IMR-90 (cell line): ENCODE measurements at regions not wholly inside any gene's neighbourhood (a gene's known extent, or its start where the extent isn't known, plus 50 kb on each side); places are given as distances from the start of the nearest gene placed in this dataset.

Experiments used
- ATAC-seq: fragments of 200-7000 bp; cut with Tn5 transposase; 2 replicates; pipeline ENCODE4 v1.9.1; 2020; ENCODE audit warnings: low read depth, mild to moderate bottlenecking, moderate library complexity
- BruUV-seq: library from RNA; stranded (reverse); fragments of 400-500 nt; replicated peaks from 2 replicates; lab custom pipeline; 2021; lab: Mats Ljungman, UMichigan
- CTCF ChIA-PET: fragments of 300-600 bp; formaldehyde crosslinking; extraction: SDS; loops from one replicate; lab custom pipeline; 2021; ENCODE audit warnings: antibody characterized with exemption; lab: Yijun Ruan, JAX
- POLR2A ChIA-PET: fragments of 300-600 bp; sonication (Branson Sonifier 250); formaldehyde crosslinking; loops from one replicate; lab custom pipeline; 2022; ENCODE audit warnings: antibody characterized with exemption; ENCODE audit not compliant: unreplicated experiment; lab: Charles Lee
- DNase-seq: peaks from one replicate; pipeline ENCODE4 v3.0.0; 2013
- H2AFZ ChIP-seq: replicated peaks from 2 replicates; pipeline ENCODE3; 2013; ENCODE audit warnings: low read length, mild to moderate bottlenecking; ENCODE audit not compliant: poor library complexity
- H2AK5ac ChIP-seq: 2 replicates; pipeline ENCODE4 v1.6.1; 2013; ENCODE audit warnings: low read depth, low read length, inconsistent platforms
- H2AK9ac ChIP-seq: replicated peaks from 2 replicates; pipeline ENCODE3; 2013; ENCODE audit warnings: mild to moderate bottlenecking, low read depth, low read length, moderate library complexity; ENCODE audit not compliant: poor library complexity
- H2BK120ac ChIP-seq: 2 replicates; pipeline ENCODE4 v1.6.1; 2013; ENCODE audit warnings: low read depth, low read length, inconsistent platforms
- H2BK15ac ChIP-seq: 3 replicates; pipeline ENCODE4 v1.6.1; 2013; ENCODE audit warnings: low read depth, low read length, inconsistent platforms
- H2BK20ac ChIP-seq: 2 replicates; pipeline ENCODE4 v1.6.1; 2013; ENCODE audit warnings: low read depth, mild to moderate bottlenecking, inconsistent platforms, low read length, moderate library complexity
- H2BK5ac ChIP-seq: 2 replicates; pipeline ENCODE4 v1.6.1; 2013; ENCODE audit warnings: mild to moderate bottlenecking, low read depth, low read length, inconsistent platforms; ENCODE audit not compliant: poor library complexity, severe bottlenecking
- H3K14ac ChIP-seq: replicated peaks from 2 replicates; pipeline ENCODE4 v1.6.1; 2013; ENCODE audit warnings: low read depth, low read length, inconsistent platforms
- H3K18ac ChIP-seq: 2 replicates; pipeline ENCODE4 v1.6.1; 2013; ENCODE audit warnings: low read depth, low read length, control low read depth
- H3K23ac ChIP-seq: 2 replicates; pipeline ENCODE4 v1.6.1; 2013; ENCODE audit warnings: low read depth, low read length, inconsistent platforms
- H3K27ac ChIP-seq: 2 replicates; pipeline ENCODE4 v1.5.1; 2013; ENCODE audit warnings: mild to moderate bottlenecking, control low read depth, low read length; ENCODE audit not compliant: insufficient read depth
- H3K27me3 ChIP-seq: 2 replicates; pipeline ENCODE4 v1.6.1; 2013; ENCODE audit warnings: low read length; ENCODE audit not compliant: control insufficient read depth, insufficient read depth
- H3K36me3 ChIP-seq: 2 replicates; pipeline ENCODE4 v1.6.1; 2013; ENCODE audit warnings: low read length, mixed read lengths; ENCODE audit not compliant: control insufficient read depth, insufficient read depth
- H3K4ac ChIP-seq: 2 replicates; pipeline ENCODE4 v1.6.1; 2013; ENCODE audit warnings: low read depth, low read length, inconsistent platforms
- H3K4me1 ChIP-seq: 2 replicates; pipeline ENCODE4 v1.6.1; 2013; ENCODE audit warnings: low read length, mixed read lengths; ENCODE audit not compliant: control insufficient read depth, insufficient read depth
- H3K4me2 ChIP-seq: 2 replicates; pipeline ENCODE4 v1.6.1; 2013; ENCODE audit warnings: low read depth, mild to moderate bottlenecking, control low read depth, low read length, moderate library complexity
- H3K4me3 ChIP-seq: 2 replicates; pipeline ENCODE4 v1.5.1; 2013; ENCODE audit warnings: low read depth, mild to moderate bottlenecking, control low read depth, low read length, moderate library complexity; ENCODE audit not compliant: insufficient read depth
- H3K56ac ChIP-seq: 2 replicates; pipeline ENCODE4 v1.6.1; 2013; ENCODE audit warnings: low read length, inconsistent platforms; ENCODE audit not compliant: insufficient read depth; ENCODE audit errors: extremely low read depth
- H3K79me1 ChIP-seq, 2 experiments: 2 replicates each; pipeline ENCODE4 v1.6.1; 2013; ENCODE audit warnings: low read length in 2 of 2, inconsistent platforms in 1 of 2, low read depth in 1 of 2
- H3K9ac ChIP-seq: 2 replicates; pipeline ENCODE4 v1.6.1; 2013; ENCODE audit warnings: low read depth, low read length, control low read depth
- H3K9me1 ChIP-seq: 2 replicates; pipeline ENCODE4 v1.6.1; 2013; ENCODE audit warnings: low read length, inconsistent platforms; ENCODE audit not compliant: insufficient read depth
- H3K9me3 ChIP-seq: 2 replicates; pipeline ENCODE4 v1.6.1; 2013; ENCODE audit warnings: low read length; ENCODE audit not compliant: control insufficient read depth, insufficient read depth
- H4K20me1 ChIP-seq: 2 replicates; pipeline ENCODE4 v1.6.1; 2013; ENCODE audit warnings: low read length, inconsistent platforms; ENCODE audit not compliant: insufficient read depth
- H4K5ac ChIP-seq: 2 replicates; pipeline ENCODE4 v1.6.1; 2013; ENCODE audit warnings: mild to moderate bottlenecking, low read depth, low read length, control low read depth
- H4K8ac ChIP-seq, 2 experiments: 2 replicates each; pipeline ENCODE4 v1.6.1; 2013; ENCODE audit warnings: low read depth in 2 of 2, low read length in 2 of 2, control low read depth in 1 of 2, inconsistent platforms in 1 of 2
- H4K91ac ChIP-seq: 2 replicates; pipeline ENCODE4 v1.6.1; 2013; ENCODE audit warnings: low read depth, low read length, inconsistent platforms; ENCODE audit not compliant: insufficient read depth
- CEBPB ChIP-seq: IDR thresholded peaks from 2 replicates; pipeline ENCODE4 v1.6.1; 2012; ENCODE audit warnings: low read depth, low read length, improper control_type of control experiment
- USF2 ChIP-seq: fragments of 150-350 bp; IDR thresholded peaks from 2 replicates; pipeline ENCODE4 v1.6.1; 2017; ENCODE audit warnings: mild to moderate bottlenecking, antibody characterized with exemption, low read length, low read depth
- WGBS, 2 experiments: methylation state at CpG; one replicate each; pipeline versions ENCODE4 v1.1.5 to v1.1.7; 2013; ENCODE audit warnings: missing lambda C conversion rate in 2 of 2; ENCODE audit not compliant: insufficient read length in 1 of 2; ENCODE audit errors: extremely low coverage in 2 of 2; 5-methylcytosine and 5-hydroxymethylcytosine counted together
- dilution Hi-C: fragments of 300-500 bp; cut with HindIII; formaldehyde crosslinking; loops from one replicate; pipeline ENCODE4 v1.14.3; 2018; ENCODE audit warnings: low sequenced_read_pairs; ENCODE audit not compliant: unreplicated experiment
- in situ Hi-C: fragments of 300-500 bp; cut with MboI; formaldehyde crosslinking; loops from 3 replicates; pipeline ENCODE4 v1.14.3; 2019; ENCODE audit warnings: low sequenced_read_pairs, inconsistent platforms, mixed read lengths
- intact Hi-C: fragments of 100-400 bp; cut with micrococcal nuclease; formaldehyde crosslinking; loops from 2 replicates; pipeline ENCODE4 v1.10.0; 2022

- Histone ChIP-seq H3K4ac (no peak overlapping the region), H3K14ac (no peak overlapping the region), H3K9me3 (no peaks in the 10 kb centered on the region), H4K5ac (no peak overlapping the region), H2AFZ (no peak overlapping the region), H3K18ac (no peak overlapping the region), H2BK15ac (no peak overlapping the region), H3K27ac (no peak overlapping the region), H4K91ac (no peak overlapping the region), H3K56ac (no peak overlapping the region), H2BK5ac (no peak overlapping the region), H2BK20ac (no peak overlapping the region), H3K4me1 (no peaks in the 10 kb centered on the region), H4K8ac (no peak overlapping the region), H2BK120ac (no peak overlapping the region), H2AK9ac (no peak overlapping the region), H3K9me1 (no peaks in the 10 kb centered on the region), H2AK5ac (no peak overlapping the region), H3K9ac (no peak overlapping the region), H3K27me3 (no peaks in the 10 kb centered on the region), H3K4me2 (no peak overlapping the region), H3K36me3 (no peaks in the 10 kb centered on the region), H4K20me1 (no peaks in the 10 kb centered on the region), H3K23ac (no peak overlapping the region), H3K4me3 (no peak overlapping the region), H3K79me1 (no peaks in the 10 kb centered on the region)
- intact Hi-C loops (no loop called here), dilution Hi-C loops (no loop called here), in situ Hi-C loops (no loop called here)
- no peak for ATAC-seq
- WGBS, 2 experiments: no CpG with 5 or more reads among the region's 4 CpGs
- no TSS peak for BruUV-seq
- CTCF ChIA-PET: no interaction called here
- POLR2A ChIA-PET: no interaction called here
- no peak for TF ChIP-seq CEBPB
- no peak for TF ChIP-seq USF2
- DNase-seq: no peak
Measured at GRCh38 chrX:137236837-137237236, 203.0 kb upstream of the GPR101 start.
